GM12865 (cell line): ENCODE measurements at regions not wholly inside any gene's neighbourhood (a gene's known extent, or its start where the extent isn't known, plus 50 kb on each side); places are given as distances from the start of the nearest gene placed in this dataset.
"Not testable (repeated sequence)": the region's sequence is repeated elsewhere in the genome, so short reads cannot be mapped to it uniquely, and the experiment has no call there.

Experiments
- DNase-seq: peaks from one replicate; pipeline ENCODE4 v3.0.0; 2010; ENCODE audit warnings: low read depth
- H3K4me3 ChIP-seq: 2 replicates; pipeline ENCODE4 v1.5.1; 2011; ENCODE audit warnings: mild to moderate bottlenecking, low read depth, low read length, control low read depth
- TF ChIP-seq, protein P1 (sequence below): IDR thresholded peaks from 2 replicates; pipeline ENCODE4 v1.5.1; 2011; ENCODE audit warnings: low read length, control low read depth, low read depth, inconsistent platforms; ENCODE audit not compliant: insufficient read depth; ENCODE audit errors: missing control alignments

GRCh38 chr10:118873091-118873737, 118.4 kb upstream of the CACUL1 start:
- H3K4me3 ChIP-seq: no peak overlapping the region
- TF ChIP-seq, protein P1, sequence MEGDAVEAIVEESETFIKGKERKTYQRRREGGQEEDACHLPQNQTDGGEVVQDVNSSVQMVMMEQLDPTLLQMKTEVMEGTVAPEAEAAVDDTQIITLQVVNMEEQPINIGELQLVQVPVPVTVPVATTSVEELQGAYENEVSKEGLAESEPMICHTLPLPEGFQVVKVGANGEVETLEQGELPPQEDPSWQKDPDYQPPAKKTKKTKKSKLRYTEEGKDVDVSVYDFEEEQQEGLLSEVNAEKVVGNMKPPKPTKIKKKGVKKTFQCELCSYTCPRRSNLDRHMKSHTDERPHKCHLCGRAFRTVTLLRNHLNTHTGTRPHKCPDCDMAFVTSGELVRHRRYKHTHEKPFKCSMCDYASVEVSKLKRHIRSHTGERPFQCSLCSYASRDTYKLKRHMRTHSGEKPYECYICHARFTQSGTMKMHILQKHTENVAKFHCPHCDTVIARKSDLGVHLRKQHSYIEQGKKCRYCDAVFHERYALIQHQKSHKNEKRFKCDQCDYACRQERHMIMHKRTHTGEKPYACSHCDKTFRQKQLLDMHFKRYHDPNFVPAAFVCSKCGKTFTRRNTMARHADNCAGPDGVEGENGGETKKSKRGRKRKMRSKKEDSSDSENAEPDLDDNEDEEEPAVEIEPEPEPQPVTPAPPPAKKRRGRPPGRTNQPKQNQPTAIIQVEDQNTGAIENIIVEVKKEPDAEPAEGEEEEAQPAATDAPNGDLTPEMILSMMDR: no peak
- no peak for DNase-seq

- no peak for DNase-seq
- no peak overlapping the region for H3K4me3 ChIP-seq
- TF ChIP-seq, protein P1: no peak
Observed at GRCh38 chr10:118873738-118874105, 119.0 kb upstream of the CACUL1 start.

- no peak overlapping the region for H3K4me3 ChIP-seq
- DNase-seq: no peak
- TF ChIP-seq, protein P1: no peak
Observed at GRCh38 chr10:118874171-118874570, 119.4 kb upstream of the CACUL1 start.

DNA sequence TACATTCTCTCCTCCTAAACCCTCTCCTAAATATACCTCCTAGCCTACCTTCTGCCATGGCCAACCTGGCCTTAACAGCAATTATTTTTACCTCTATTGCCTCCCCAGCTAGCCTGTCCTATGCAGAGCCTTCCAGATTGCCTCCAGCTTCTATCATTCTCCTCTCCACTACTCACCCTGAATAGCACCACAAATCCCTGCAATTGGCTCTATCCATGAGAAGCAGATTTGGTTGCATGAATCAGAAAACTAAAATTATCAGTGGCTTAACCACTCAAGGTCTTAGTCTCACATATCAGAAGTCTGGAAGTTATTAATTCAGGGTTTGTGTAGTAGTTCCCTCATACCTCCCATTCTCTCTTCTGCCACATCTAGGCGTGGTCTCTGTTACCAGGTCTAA, 120.3 kb upstream of the CACUL1 start:
- DNase-seq: no peak
- H3K4me3 ChIP-seq: no peak overlapping the region
- TF ChIP-seq, protein P1: no peak

DNA sequence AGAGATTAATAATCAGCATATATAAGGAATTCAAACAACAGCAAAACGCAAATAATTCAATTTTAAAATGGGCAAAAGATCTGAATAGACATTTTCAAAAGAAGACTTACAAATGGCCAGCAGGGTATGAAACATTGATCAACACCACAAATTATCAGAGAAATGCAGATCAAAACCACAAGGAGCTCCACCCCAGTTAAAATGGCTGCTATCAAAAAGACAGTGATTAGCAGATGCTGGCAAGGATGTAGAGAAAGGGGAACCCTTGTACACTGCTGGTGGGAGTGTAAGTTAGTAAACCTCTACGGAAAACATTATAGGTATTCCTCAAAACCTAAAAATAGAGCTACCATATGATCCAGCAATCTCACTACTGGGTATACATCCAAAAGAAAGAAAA, 128.0 kb upstream of the CACUL1 start:
- no peak for DNase-seq
- TF ChIP-seq, protein P1: no peak
- H3K4me3 ChIP-seq: no peak overlapping the region

DNA sequence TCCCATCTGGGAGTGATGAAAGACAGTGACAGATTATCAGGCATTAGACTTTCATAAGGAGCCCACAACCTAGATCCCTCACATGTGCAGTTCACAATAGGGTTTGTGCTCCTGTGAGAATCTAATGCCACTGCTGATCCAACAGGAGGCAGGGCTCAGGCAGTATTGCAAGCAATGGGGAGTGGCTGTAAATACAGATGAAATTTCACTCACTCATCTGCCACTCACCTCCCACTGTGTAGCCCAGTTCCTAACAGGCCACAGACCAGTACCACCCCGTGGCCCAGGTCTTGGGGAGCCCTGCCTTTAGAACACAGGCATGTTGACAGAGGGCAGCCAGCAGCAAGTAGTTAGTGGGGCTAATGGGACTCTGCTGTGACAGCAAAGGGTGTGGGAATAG, 137.3 kb upstream of the NANOS1 start:
- DNase-seq: no peak
- TF ChIP-seq, protein P1: no peak

DNA sequence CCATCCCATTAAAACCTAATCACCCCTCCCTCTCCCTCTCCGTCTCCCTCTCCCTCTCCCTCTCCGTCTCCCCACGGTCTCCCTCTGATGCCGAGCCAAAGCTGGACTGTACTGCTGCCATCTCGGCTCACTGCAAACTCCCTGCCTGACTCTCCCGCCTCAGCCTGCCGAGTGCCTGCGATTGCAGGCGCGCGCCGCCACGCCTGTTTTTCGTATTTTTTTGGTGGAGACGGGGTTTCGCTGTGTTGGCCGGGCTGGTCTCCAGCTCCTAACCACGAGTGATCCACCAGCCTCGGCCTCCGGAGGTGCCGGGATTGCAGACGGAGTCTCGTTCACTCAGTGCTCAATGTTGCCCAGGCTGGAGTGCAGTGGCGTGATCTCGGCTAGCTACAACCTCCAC, 134.6 kb upstream of the NANOS1 start:
- DNase-seq, H3K4me3 ChIP-seq: not testable (repeated sequence)

More for the DNA sequence above, 137.3 kb upstream of the NANOS1 start:
- no peak overlapping the region for H3K4me3 ChIP-seq
